ENCODE measurements at regions not wholly inside any gene's neighbourhood (a gene's known extent, or its start where the extent isn't known, plus 50 kb on each side); places are given as distances from the start of the nearest gene placed in this dataset.

DNA sequence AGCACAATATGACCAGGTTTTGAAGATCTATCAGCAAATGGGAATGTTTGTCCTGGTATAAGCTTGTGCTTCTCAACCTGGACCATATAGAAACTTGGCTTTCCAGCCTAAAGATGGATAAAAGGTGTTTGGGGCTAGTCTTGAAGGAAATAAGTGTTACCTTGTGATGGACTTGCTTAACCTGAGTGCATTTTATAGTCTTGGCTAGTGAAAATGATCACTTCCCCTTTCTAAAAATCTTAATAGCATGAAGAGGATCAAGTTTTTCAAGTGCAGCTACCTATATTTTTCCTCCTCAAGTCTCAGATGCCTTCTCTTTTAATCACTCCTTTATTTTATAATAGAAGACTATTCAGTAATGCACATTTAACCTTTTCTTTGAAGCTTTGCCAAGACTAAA lies 919.8 kb upstream of the SLITRK1 start:
- TF ChIP-seq, protein P1, sequence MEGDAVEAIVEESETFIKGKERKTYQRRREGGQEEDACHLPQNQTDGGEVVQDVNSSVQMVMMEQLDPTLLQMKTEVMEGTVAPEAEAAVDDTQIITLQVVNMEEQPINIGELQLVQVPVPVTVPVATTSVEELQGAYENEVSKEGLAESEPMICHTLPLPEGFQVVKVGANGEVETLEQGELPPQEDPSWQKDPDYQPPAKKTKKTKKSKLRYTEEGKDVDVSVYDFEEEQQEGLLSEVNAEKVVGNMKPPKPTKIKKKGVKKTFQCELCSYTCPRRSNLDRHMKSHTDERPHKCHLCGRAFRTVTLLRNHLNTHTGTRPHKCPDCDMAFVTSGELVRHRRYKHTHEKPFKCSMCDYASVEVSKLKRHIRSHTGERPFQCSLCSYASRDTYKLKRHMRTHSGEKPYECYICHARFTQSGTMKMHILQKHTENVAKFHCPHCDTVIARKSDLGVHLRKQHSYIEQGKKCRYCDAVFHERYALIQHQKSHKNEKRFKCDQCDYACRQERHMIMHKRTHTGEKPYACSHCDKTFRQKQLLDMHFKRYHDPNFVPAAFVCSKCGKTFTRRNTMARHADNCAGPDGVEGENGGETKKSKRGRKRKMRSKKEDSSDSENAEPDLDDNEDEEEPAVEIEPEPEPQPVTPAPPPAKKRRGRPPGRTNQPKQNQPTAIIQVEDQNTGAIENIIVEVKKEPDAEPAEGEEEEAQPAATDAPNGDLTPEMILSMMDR (IDR thresholded peaks at IDR 0.05; ENCODE audit: insufficient read depth, low read depth, low read length): no peak
- TF ChIP-seq EZH2 (IDR thresholded peaks at IDR 0.05; ENCODE audit: insufficient read depth, low read length): no peak

Measured in astrocyte (in vitro differentiated cells and primary cell).